ENCODE measurements at regions not wholly inside any gene's neighbourhood (a gene's known extent, or its start where the extent isn't known, plus 50 kb on each side); places are given as distances from the start of the nearest gene placed in this dataset.

- Histone ChIP-seq H3K36me3 (ENCODE audit: control insufficient read depth in 2 of 2, extremely low read depth in 1 of 2, insufficient read depth in 2 of 2, low read length in 2 of 2) (no peaks in the 10 kb centered on the region), H3K4me1 (ENCODE audit: control insufficient read depth, extremely low read depth, insufficient read depth, low read length) (no peaks in the 10 kb centered on the region), H3K79me2 (ENCODE audit: control insufficient read depth, insufficient read depth, low read length) (no peaks in the 10 kb centered on the region), H4K20me1 (replicated peaks; ENCODE audit: control insufficient read depth, extremely low read depth, insufficient read depth, low read length) (no peaks in the 10 kb centered on the region), H3K4me3 (replicated peaks in 1 of 3; ENCODE audit: insufficient read depth in 1 of 3, low read depth in 1 of 3, low read length in 3 of 3) (no peak overlapping the region), H3K9ac (replicated peaks; ENCODE audit: extremely low read depth, insufficient read depth, low read length) (no peak overlapping the region), H3K9me1 (replicated peaks; ENCODE audit: control insufficient read depth, extremely low read depth, insufficient read depth, low read length) (no peaks in the 10 kb centered on the region), H3K27me3 (ENCODE audit: control insufficient read depth in 2 of 2, insufficient read depth in 2 of 2, low read length in 2 of 2) (no peaks in the 10 kb centered on the region), H2AFZ (ENCODE audit: low read depth, low read length) (no peak overlapping the region), H3K4me2 (ENCODE audit: insufficient read depth, low read length) (no peak overlapping the region), H3K9me3 (replicated peaks; ENCODE audit: control insufficient read depth, insufficient read depth, low read length) (no peaks in the 10 kb centered on the region), H3K27ac (ENCODE audit: insufficient read depth, low read depth, low read length) (no peak overlapping the region)
- ChIA-PET POLR2A (no interaction called here), CTCF (no interaction called here)
- DNase-seq (ENCODE audit: low read depth, low spot score) (no peak), FAIRE-seq (no peak)
- dilution Hi-C loops (cut with MboI; ENCODE audit: extremely low pct_ligation_motif_present, low sequenced_read_pairs): no loop called here
- no TSS peak for BruUV-seq (replicated peaks)
- intact Hi-C loops (cut with micrococcal nuclease): no loop called here
- TF ChIP-seq GATA2 (IDR thresholded peaks at IDR 0.05; ENCODE audit: insufficient read depth, insufficient read length, low read depth, low read length) (no peak), MAX (IDR thresholded peaks at IDR 0.05; ENCODE audit: insufficient read depth, insufficient read length) (no peak), CTCF (IDR thresholded peaks at IDR 0.05; ENCODE audit: extremely low read depth in 1 of 2, insufficient read depth in 1 of 2, low read depth in 1 of 2, low read length in 2 of 2) (no peak), JUN (IDR thresholded peaks at IDR 0.05; ENCODE audit: borderline replicate concordance, insufficient read depth, insufficient read length, low read depth) (no peak), MYC (IDR thresholded peaks at IDR 0.05; ENCODE audit: low read depth, low read length) (no peak), EZH2 (IDR thresholded peaks at IDR 0.05; ENCODE audit: borderline replicate concordance, low read depth, low read length, severe bottlenecking) (no peak), POLR2AphosphoS5 (IDR thresholded peaks at IDR 0.05; ENCODE audit: insufficient read depth, low read depth, low read length) (no peak), FOS (IDR thresholded peaks at IDR 0.05; ENCODE audit: borderline replicate concordance, insufficient read depth, low read length) (no peak), POLR2A (IDR thresholded peaks at IDR 0.05; ENCODE audit: low read depth, low read length) (no peak)
These were observed 303.4 kb downstream of the SMAD2 start for GRCh38 chr18:47627030-47627429.
